MCF 10A (cell line): ENCODE measurements at regions not wholly inside any gene's neighbourhood (a gene's known extent, or its start where the extent isn't known, plus 50 kb on each side); places are given as distances from the start of the nearest gene placed in this dataset.

ENCODE experiments used
- BruUV-seq: library from RNA; stranded (reverse); fragments of 400-500 nt; replicated peaks from 2 replicates; lab custom pipeline; 2021; lab: Mats Ljungman, UMichigan
- CTCF ChIA-PET: fragments of 300-600 bp; sonication (Branson Sonifier 250); formaldehyde crosslinking; extraction: SDS; loops from one replicate; lab custom pipeline; 2021; ENCODE audit warnings: antibody characterized with exemption, inconsistent platforms; lab: Yijun Ruan, JAX
- POLR2A ChIA-PET: fragments of 300-600, 350-650 bp; sonication (Branson Sonifier 250); formaldehyde crosslinking; extraction: SDS; loops from one replicate; lab custom pipeline; 2020; ENCODE audit warnings: antibody characterized with exemption, inconsistent platforms; lab: Yijun Ruan, JAX
- DNase-seq: peaks from one replicate; pipeline ENCODE4 v3.0.0-alpha.2; 2018; ENCODE audit not compliant: unreplicated experiment
- H3K27ac Mint-ChIP-seq: one replicate; pipeline ENCODE4 v1.8.0; 2022; ENCODE audit warnings: mild to moderate bottlenecking, low read depth, mixed read lengths; ENCODE audit not compliant: unreplicated experiment
- H3K27me3 Mint-ChIP-seq: one replicate; pipeline ENCODE4 v1.8.0; 2022; ENCODE audit warnings: mixed read lengths; ENCODE audit not compliant: insufficient read depth, unreplicated experiment
- H3K36me3 Mint-ChIP-seq: one replicate; pipeline ENCODE4 v1.8.0; 2022; ENCODE audit warnings: mild to moderate bottlenecking, moderate library complexity, mixed read lengths; ENCODE audit not compliant: insufficient read depth, unreplicated experiment
- H3K4me1 Mint-ChIP-seq: one replicate; pipeline ENCODE4 v1.8.0; 2022; ENCODE audit warnings: mixed read lengths; ENCODE audit not compliant: insufficient read depth, unreplicated experiment
- H3K4me3 Mint-ChIP-seq: one replicate; pipeline ENCODE4 v1.8.0; 2022; ENCODE audit warnings: mild to moderate bottlenecking, moderate library complexity, mixed read lengths; ENCODE audit not compliant: unreplicated experiment
- H3K9me3 Mint-ChIP-seq: one replicate; pipeline ENCODE4 v1.8.0; 2022; ENCODE audit warnings: mixed read lengths; ENCODE audit not compliant: unreplicated experiment
- intact Hi-C: fragments of 100-400 bp; cut with micrococcal nuclease; formaldehyde crosslinking; loops from 2 replicates; pipeline ENCODE4 v1.14.1; 2022
- TF ChIP-seq, protein P1 (sequence below): fragments of 200-600 bp; IDR thresholded peaks from one replicate; pipeline ENCODE4 v1.8.0; 2022; ENCODE audit warnings: antibody characterized with exemption, mild to moderate bottlenecking; ENCODE audit not compliant: unreplicated experiment

DNA sequence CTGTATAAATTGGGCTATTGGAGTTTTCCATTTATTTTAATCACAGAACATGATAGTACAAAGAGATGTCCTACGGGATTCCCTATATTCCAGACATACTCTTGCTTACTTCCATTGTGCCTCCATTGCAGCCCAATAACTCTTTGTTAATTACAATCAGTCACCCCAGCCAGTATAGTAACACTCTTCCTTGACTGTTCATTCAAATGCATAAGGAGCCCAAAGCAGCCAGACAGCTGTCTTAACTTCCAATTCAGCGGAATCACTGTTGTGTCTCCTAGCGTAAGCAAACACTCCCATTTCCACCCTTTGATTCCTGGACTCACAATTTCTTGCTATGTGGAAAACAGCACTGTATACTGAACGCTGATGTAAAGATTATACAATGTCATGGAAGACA, 942.3 kb downstream of the TAF11L14 start:
- Mint-ChIP-seq H3K9me3 (no peaks in the 10 kb centered on the region), H3K4me3 (no peak overlapping the region), H3K27ac (no peak overlapping the region), H3K4me1 (no peaks in the 10 kb centered on the region), H3K36me3 (no peaks in the 10 kb centered on the region), H3K27me3 (no peaks in the 10 kb centered on the region)
- POLR2A ChIA-PET, result no interaction called here
- BruUV-seq, result no TSS peak
- no peak for DNase-seq
- intact Hi-C loops, result no loop called here
- TF ChIP-seq, protein P1, sequence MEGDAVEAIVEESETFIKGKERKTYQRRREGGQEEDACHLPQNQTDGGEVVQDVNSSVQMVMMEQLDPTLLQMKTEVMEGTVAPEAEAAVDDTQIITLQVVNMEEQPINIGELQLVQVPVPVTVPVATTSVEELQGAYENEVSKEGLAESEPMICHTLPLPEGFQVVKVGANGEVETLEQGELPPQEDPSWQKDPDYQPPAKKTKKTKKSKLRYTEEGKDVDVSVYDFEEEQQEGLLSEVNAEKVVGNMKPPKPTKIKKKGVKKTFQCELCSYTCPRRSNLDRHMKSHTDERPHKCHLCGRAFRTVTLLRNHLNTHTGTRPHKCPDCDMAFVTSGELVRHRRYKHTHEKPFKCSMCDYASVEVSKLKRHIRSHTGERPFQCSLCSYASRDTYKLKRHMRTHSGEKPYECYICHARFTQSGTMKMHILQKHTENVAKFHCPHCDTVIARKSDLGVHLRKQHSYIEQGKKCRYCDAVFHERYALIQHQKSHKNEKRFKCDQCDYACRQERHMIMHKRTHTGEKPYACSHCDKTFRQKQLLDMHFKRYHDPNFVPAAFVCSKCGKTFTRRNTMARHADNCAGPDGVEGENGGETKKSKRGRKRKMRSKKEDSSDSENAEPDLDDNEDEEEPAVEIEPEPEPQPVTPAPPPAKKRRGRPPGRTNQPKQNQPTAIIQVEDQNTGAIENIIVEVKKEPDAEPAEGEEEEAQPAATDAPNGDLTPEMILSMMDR, result no peak
- CTCF ChIA-PET, result no interaction called here

GRCh38 chr5:18601185-18601584, 966.9 kb downstream of the TAF11L14 start:
- H3K4me3 Mint-ChIP-seq, result no peak overlapping the region
- intact Hi-C loops, result no loop called here
- no peaks in the 10 kb centered on the region for H3K9me3 Mint-ChIP-seq
- ChIA-PET POLR2A (no interaction called here), CTCF (no interaction called here)
- no peaks in the 10 kb centered on the region for H3K36me3 Mint-ChIP-seq
- no peaks in the 10 kb centered on the region for H3K4me1 Mint-ChIP-seq
- TF ChIP-seq, protein P1, result no peak
- no peak overlapping the region for H3K27ac Mint-ChIP-seq
- BruUV-seq, result no TSS peak
- H3K27me3 Mint-ChIP-seq, result no peaks in the 10 kb centered on the region
- DNase-seq, result no peak

DNA sequence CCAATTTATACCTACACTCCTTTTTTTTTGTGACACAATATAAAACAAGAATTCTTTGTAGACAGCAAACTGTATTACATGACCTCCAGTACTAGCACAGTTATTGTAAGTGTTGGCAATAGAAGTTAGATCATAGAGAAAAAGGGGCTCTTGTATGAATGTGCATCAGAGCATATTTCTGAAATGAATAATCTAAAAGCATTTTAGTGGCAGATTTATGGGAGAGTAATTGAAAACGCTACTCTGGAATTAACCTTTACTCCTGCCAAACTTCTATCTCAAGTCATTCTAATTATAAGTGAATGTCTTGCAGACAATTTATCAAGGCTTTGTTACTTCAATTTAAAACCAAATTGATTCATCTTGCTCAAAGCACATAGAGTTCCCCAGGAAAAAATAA, 968.1 kb downstream of the TAF11L14 start:
- H3K36me3 Mint-ChIP-seq, result no peaks in the 10 kb centered on the region
- TF ChIP-seq, protein P1, result no peak
- H3K9me3 Mint-ChIP-seq, result no peaks in the 10 kb centered on the region
- no peaks in the 10 kb centered on the region for H3K4me1 Mint-ChIP-seq
- no peak overlapping the region for H3K27ac Mint-ChIP-seq
- BruUV-seq, result no TSS peak
- H3K4me3 Mint-ChIP-seq, result no peak overlapping the region
- H3K27me3 Mint-ChIP-seq, result no peaks in the 10 kb centered on the region
- intact Hi-C loops, result no loop called here
- ChIA-PET POLR2A (no interaction called here), CTCF (interaction anchor here (0.6 kb wide), 1 partner anchor 92 kb away, joined by 4 read pairs; no protein-coding TSS in a partner anchor)
- DNase-seq, result no peak

DNA sequence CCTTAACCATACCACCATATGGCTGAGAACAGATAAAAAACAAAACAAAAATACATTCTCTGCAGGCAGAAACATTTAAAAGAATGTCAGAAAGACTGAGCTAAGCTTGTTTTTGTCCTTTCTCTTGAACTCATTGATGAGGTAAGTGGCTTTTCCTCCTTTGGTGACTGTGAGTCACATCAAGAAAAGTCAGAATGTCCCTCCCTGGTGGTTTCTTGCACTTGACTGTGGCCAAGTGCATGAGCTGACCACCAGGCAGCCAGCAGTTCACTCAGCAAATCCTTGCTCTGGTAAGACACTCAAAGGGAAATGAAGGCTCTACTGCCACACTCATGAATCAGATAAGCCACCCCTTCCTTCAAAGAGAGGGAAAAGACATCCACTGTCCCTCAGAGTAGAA, 970.9 kb downstream of the TAF11L14 start:
- H3K9me3 Mint-ChIP-seq, result no peaks in the 10 kb centered on the region
- H3K4me1 Mint-ChIP-seq, result no peaks in the 10 kb centered on the region
- CTCF ChIA-PET, result no interaction called here
- DNase-seq, result no peak
- intact Hi-C loops, result no loop called here
- BruUV-seq, result no TSS peak
- H3K4me3 Mint-ChIP-seq, result no peak overlapping the region
- H3K36me3 Mint-ChIP-seq, result no peaks in the 10 kb centered on the region
- no peaks in the 10 kb centered on the region for H3K27me3 Mint-ChIP-seq
- no peak overlapping the region for H3K27ac Mint-ChIP-seq
- POLR2A ChIA-PET, result no interaction called here
- TF ChIP-seq, protein P1, result no peak
